ENCODE measurements at regions not wholly inside any gene's neighbourhood (a gene's known extent, or its start where the extent isn't known, plus 50 kb on each side); places are given as distances from the start of the nearest gene placed in this dataset.

DNA sequence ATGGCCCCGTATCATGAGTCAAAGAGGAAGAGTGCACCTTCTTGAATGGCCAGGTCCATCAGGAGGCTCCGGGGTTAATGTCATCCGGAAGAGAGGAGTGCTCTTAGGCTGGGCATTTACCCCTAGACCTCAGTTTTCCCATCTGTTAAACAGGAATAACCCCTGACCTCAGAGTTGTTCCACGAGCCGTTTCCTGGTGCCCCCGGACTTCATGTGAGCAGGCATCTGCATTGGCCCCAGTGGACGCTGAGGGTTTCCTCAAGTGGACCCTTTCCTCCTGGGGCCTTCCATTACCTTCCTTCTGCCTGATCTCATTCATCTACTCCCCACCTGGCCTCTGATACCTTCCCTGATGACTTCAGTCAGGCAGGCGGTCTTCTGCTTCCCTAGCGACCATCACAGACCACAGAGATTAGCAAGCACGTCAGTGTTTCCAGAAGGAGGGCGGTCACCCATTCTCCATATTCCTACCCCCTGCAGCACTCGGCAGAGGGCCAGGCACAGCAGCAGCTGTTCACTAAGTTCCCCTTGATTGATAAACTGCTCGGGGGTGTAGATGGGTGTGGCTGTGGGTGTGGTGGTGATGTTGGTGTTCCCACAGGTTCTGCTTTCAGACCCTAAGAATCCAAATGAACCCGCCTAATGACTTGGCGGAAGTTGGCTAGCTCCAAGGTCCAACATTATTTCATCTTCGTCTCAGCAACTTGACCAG, 346.6 kb upstream of the TNRC6C start:
- ChIA-PET POLR2A (interaction anchor here (1.7 kb wide), 1 partner anchor 55 kb away, joined by 6 read pairs; no protein-coding TSS in a partner anchor), CTCF (no interaction called here)
- Mint-ChIP-seq H3K4me3 (no peak overlapping the region), H3K4me1 (peaks cover 24% of the 10 kb centered on the region), H3K27ac (no peak overlapping the region), H3K27me3 (peaks cover 2% of the 10 kb centered on the region), H3K9me3 (no peaks in the 10 kb centered on the region), H3K36me3 (ENCODE audit: low read depth) (no peaks in the 10 kb centered on the region)
- TF ChIP-seq, protein P1, sequence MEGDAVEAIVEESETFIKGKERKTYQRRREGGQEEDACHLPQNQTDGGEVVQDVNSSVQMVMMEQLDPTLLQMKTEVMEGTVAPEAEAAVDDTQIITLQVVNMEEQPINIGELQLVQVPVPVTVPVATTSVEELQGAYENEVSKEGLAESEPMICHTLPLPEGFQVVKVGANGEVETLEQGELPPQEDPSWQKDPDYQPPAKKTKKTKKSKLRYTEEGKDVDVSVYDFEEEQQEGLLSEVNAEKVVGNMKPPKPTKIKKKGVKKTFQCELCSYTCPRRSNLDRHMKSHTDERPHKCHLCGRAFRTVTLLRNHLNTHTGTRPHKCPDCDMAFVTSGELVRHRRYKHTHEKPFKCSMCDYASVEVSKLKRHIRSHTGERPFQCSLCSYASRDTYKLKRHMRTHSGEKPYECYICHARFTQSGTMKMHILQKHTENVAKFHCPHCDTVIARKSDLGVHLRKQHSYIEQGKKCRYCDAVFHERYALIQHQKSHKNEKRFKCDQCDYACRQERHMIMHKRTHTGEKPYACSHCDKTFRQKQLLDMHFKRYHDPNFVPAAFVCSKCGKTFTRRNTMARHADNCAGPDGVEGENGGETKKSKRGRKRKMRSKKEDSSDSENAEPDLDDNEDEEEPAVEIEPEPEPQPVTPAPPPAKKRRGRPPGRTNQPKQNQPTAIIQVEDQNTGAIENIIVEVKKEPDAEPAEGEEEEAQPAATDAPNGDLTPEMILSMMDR (IDR thresholded peaks at IDR 0.05): no peak
- ATAC-seq (ENCODE audit: low read depth) (no peak), DNase-seq (no peak)
- intact Hi-C loops (cut with micrococcal nuclease): loop anchor here (2.0 kb wide), 1 partner anchor 57 kb away; no protein-coding TSS in a partner anchor

DNA sequence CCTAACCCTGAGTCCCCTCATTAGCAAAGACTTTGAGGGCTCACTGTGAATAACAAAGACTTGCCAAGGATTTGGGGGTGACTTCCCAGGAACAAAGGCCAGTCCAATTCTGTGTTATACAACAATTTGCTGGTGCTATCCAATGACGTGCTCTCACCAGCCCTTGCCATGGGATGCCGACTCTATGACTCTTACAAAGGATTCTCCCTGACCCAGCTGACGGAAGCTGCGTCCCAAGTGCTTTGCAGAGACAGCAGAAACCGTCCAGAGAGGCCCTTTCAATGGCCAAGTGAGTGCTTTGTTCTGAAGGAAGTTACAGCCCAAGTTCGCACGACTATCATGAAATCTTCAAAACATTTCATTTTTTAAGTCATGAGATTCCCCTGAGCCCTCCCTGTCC, 345.3 kb upstream of the TNRC6C start:
- ATAC-seq (ENCODE audit: low read depth) (no peak), DNase-seq (no peak)
- Mint-ChIP-seq H3K4me3 (no peak overlapping the region), H3K4me1 (peaks cover 28% of the 10 kb centered on the region), H3K27ac (no peak overlapping the region), H3K27me3 (peaks cover 6% of the 10 kb centered on the region), H3K36me3 (ENCODE audit: low read depth) (no peaks in the 10 kb centered on the region), H3K9me3 (no peaks in the 10 kb centered on the region)
- intact Hi-C loops (cut with micrococcal nuclease): no loop called here
- TF ChIP-seq, protein P1 (IDR thresholded peaks at IDR 0.05): no peak
- ChIA-PET CTCF (no interaction called here), POLR2A (no interaction called here)

DNA sequence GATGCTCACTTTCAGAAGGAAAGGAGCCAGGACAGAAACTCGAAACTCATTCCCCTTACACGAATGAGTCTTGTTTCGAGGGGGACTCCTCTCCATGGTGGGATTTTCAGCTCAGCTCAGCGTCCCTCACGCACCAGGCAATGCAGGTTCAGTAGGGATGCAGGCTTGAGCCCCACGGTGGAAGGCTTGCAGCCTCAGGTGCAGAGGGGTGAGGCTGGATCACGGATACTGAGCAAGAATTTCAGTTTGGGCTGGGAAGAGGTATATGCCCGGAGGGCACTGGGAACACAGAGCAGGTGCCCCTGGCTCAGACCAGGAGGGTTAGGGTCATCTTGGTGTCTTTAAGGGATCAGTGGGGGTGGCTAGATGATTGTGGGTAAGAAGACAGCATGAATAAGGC, 344.9 kb upstream of the TNRC6C start:
- Mint-ChIP-seq H3K27ac (no peak overlapping the region), H3K4me1 (peaks cover 28% of the 10 kb centered on the region), H3K9me3 (no peaks in the 10 kb centered on the region), H3K4me3 (no peak overlapping the region), H3K36me3 (ENCODE audit: low read depth) (no peaks in the 10 kb centered on the region), H3K27me3 (peaks cover 6% of the 10 kb centered on the region)
- POLR2A ChIA-PET: no interaction called here
- TF ChIP-seq, protein P1 (IDR thresholded peaks at IDR 0.05): no peak
- no peak for ATAC-seq (ENCODE audit: low read depth)
- intact Hi-C loops (cut with micrococcal nuclease): no loop called here
- no peak for DNase-seq
- CTCF ChIA-PET: no interaction called here

DNA sequence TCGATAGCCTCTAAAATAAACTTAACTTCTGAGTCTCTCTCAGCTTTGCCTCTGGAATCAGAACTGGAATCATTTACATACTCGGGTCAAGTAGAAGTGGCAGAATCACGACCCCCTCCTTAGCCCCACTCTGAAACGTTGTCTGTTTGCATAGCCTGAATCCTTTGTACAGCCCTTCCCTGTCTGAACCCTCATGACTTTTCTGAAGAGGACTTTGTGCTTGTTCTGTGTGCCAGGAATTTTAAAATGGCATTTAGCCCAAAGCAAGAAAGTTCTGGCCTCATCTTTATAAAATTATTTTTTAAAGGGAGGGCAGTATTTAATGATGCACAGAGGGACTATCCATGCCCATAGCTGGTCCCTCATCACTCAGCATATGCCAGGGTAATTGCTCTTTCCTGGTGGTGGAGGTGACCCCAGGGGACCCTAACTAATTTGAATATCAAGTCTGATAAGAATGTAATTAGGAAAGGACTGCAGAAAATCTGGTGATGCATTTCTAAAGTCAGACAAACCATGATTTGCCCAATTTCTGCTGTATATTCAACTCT, 342.7 kb upstream of the TNRC6C start:
- H3K9me3 Mint-ChIP-seq: no peaks in the 10 kb centered on the region
- peaks cover 6% of the 10 kb centered on the region for H3K27me3 Mint-ChIP-seq
- ATAC-seq (ENCODE audit: low read depth) (no peak), DNase-seq (no peak)
- no peak overlapping the region for H3K4me3 Mint-ChIP-seq
- H3K36me3 Mint-ChIP-seq (ENCODE audit: low read depth): no peaks in the 10 kb centered on the region
- intact Hi-C loops (cut with micrococcal nuclease): no loop called here
- TF ChIP-seq, protein P1 (IDR thresholded peaks at IDR 0.05): no peak
- no peak overlapping the region for H3K27ac Mint-ChIP-seq
- POLR2A ChIA-PET: no interaction called here
- H3K4me1 Mint-ChIP-seq: peaks cover 13% of the 10 kb centered on the region
- CTCF ChIA-PET: no interaction called here

DNA sequence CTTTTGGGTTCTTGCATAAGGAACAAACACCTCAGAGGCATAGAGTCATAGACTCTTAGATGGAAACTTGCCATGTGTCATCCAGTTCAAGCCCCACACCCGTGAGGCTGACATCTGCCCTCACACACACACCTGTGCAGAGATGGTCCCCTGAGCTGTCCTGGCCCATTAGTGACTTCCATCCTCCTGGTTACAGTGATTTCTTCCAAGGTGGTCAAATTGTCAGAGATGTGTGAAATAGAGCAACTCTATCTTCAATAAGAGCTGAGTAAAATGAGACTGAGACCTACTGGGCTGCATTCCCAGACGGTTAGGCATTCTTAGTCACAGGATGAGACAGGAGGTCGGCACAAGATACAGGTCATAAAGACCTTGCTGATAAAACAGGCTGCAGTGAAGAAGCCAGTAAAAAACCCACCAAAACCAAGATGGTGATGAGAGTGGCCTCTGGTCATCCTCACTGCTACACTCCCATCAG, 342.2 kb upstream of the TNRC6C start:
- no peak for ATAC-seq (ENCODE audit: low read depth)
- Mint-ChIP-seq H3K9me3 (no peaks in the 10 kb centered on the region), H3K27ac (no peak overlapping the region), H3K36me3 (ENCODE audit: low read depth) (no peaks in the 10 kb centered on the region), H3K4me3 (no peak overlapping the region), H3K4me1 (peaks cover 7% of the 10 kb centered on the region), H3K27me3 (peaks cover 6% of the 10 kb centered on the region)
- TF ChIP-seq, protein P1 (IDR thresholded peaks at IDR 0.05): no peak
- no peak for DNase-seq
- ChIA-PET CTCF (no interaction called here), POLR2A (no interaction called here)
- intact Hi-C loops (cut with micrococcal nuclease): no loop called here

Data from activated B cell treated with CpG ODN at 0.5 μM for 24 hours (primary cell).